Smooth muscle cell (in vitro differentiated cells): ENCODE measurements at regions not wholly inside any gene's neighbourhood (a gene's known extent, or its start where the extent isn't known, plus 50 kb on each side); places are given as distances from the start of the nearest gene placed in this dataset.

Source experiments
- DNase-seq: peaks from one replicate; lab custom pipeline; 2025; ENCODE audit not compliant: unreplicated experiment; lab: John Stamatoyannopoulos, UW
- H2AFZ ChIP-seq: fragments of 200-600 bp; sonication (generic); 2 replicates; pipeline ENCODE4 v1.6.0; 2016; ENCODE audit warnings: antibody characterized with exemption, low read depth, mild to moderate bottlenecking
- H3F3A ChIP-seq: fragments of 200-600 bp; sonication (generic); 2 replicates; pipeline ENCODE4 v1.6.0; 2017; ENCODE audit warnings: antibody characterized with exemption, low read depth
- H3K27ac ChIP-seq: fragments of 200-600 bp; sonication (generic); 2 replicates; pipeline ENCODE4 v1.5.1; 2016; ENCODE audit warnings: low read depth, mild to moderate bottlenecking
- H3K27me3 ChIP-seq: fragments of 200-600 bp; sonication (generic); 2 replicates; pipeline ENCODE4 v1.6.1; 2016; ENCODE audit warnings: low read depth, mild to moderate bottlenecking
- H3K36me3 ChIP-seq: fragments of 200-600 bp; sonication (generic); 2 replicates; pipeline ENCODE4 v1.5.1; 2016; ENCODE audit warnings: low read depth
- H3K4me1 ChIP-seq: fragments of 200-600 bp; sonication (generic); 2 replicates; pipeline ENCODE4 v1.5.1; 2016; ENCODE audit warnings: low read depth
- H3K4me2 ChIP-seq: fragments of 200-600 bp; sonication (generic); 2 replicates; pipeline ENCODE4 v1.6.0; 2016; ENCODE audit warnings: mild to moderate bottlenecking
- H3K4me3 ChIP-seq: fragments of 200-600 bp; sonication (generic); 2 replicates; pipeline ENCODE4 v1.5.1; 2016; ENCODE audit warnings: mild to moderate bottlenecking
- H3K79me2 ChIP-seq: fragments of 200-600 bp; sonication (generic); 2 replicates; pipeline ENCODE4 v1.6.0; 2016; ENCODE audit warnings: low read depth, mild to moderate bottlenecking
- H3K9ac ChIP-seq: fragments of 200-600 bp; sonication (generic); 2 replicates; pipeline ENCODE4 v1.6.0; 2016; ENCODE audit warnings: low read depth
- H3K9me3 ChIP-seq: fragments of 200-600 bp; sonication (generic); replicated peaks from 2 replicates; pipeline ENCODE4 v1.5.1; 2016; ENCODE audit warnings: low read depth
- H4K20me1 ChIP-seq: fragments of 200-600 bp; sonication (generic); 2 replicates; pipeline ENCODE4 v1.6.0; 2016; ENCODE audit warnings: low read depth
- CTCF ChIP-seq: fragments of 200-600 bp; sonication (generic); IDR thresholded peaks from 2 replicates; pipeline ENCODE4 v1.5.1; 2017; ENCODE audit warnings: borderline replicate concordance, mild to moderate bottlenecking, antibody characterized with exemption; ENCODE audit not compliant: insufficient read depth, poor library complexity, severe bottlenecking
- WGBS: methylation state at CpG from one replicate; pipeline ENCODE4 v1.1.7; 2016; ENCODE audit warnings: low lambda C conversion rate; 5-methylcytosine and 5-hydroxymethylcytosine counted together

- H3K27me3 ChIP-seq: no peaks in the 10 kb centered on the region
- H3K4me2 ChIP-seq: no peak overlapping the region
- H3F3A ChIP-seq: no peaks in the 10 kb centered on the region
- no peaks in the 10 kb centered on the region for H3K4me1 ChIP-seq
- no peak overlapping the region for H3K9ac ChIP-seq
- H4K20me1 ChIP-seq: no peaks in the 10 kb centered on the region
- H3K9me3 ChIP-seq: no peaks in the 10 kb centered on the region
- 64% methylated on average over 6 of the region's 6 CpGs for WGBS
- TF ChIP-seq CTCF: no peak
- DNase-seq: no peak
- H2AFZ ChIP-seq: no peak overlapping the region
- no peak overlapping the region for H3K27ac ChIP-seq
- H3K79me2 ChIP-seq: no peaks in the 10 kb centered on the region
- H3K36me3 ChIP-seq: no peaks in the 10 kb centered on the region
- no peak overlapping the region for H3K4me3 ChIP-seq
These were observed 287.2 kb upstream of the POU3F2 start for GRCh38 chr6:98547151-98547550.

- no peak overlapping the region for H3K4me2 ChIP-seq
- DNase-seq: no peak
- no peak overlapping the region for H3K27ac ChIP-seq
- no peaks in the 10 kb centered on the region for H3K9me3 ChIP-seq
- no peak for TF ChIP-seq CTCF
- no peaks in the 10 kb centered on the region for H3K36me3 ChIP-seq
- no peak overlapping the region for H3K4me3 ChIP-seq
- H2AFZ ChIP-seq: no peak overlapping the region
- H4K20me1 ChIP-seq: no peaks in the 10 kb centered on the region
- 51% methylated on average over 5 of the region's 5 CpGs for WGBS
- no peaks in the 10 kb centered on the region for H3K4me1 ChIP-seq
- no peaks in the 10 kb centered on the region for H3F3A ChIP-seq
- H3K27me3 ChIP-seq: no peaks in the 10 kb centered on the region
- no peaks in the 10 kb centered on the region for H3K79me2 ChIP-seq
- no peak overlapping the region for H3K9ac ChIP-seq
These were observed 286.7 kb upstream of the POU3F2 start for GRCh38 chr6:98547634-98548033.

GRCh38 chr6:98548301-98548700 is 286.1 kb upstream of the POU3F2 start:
- TF ChIP-seq CTCF: no peak
- Histone ChIP-seq H3K79me2 (no peaks in the 10 kb centered on the region), H3F3A (no peaks in the 10 kb centered on the region), H3K36me3 (no peaks in the 10 kb centered on the region), H3K9me3 (no peaks in the 10 kb centered on the region), H3K4me3 (no peak overlapping the region), H2AFZ (no peak overlapping the region), H3K27me3 (peaks cover 5% of the 10 kb centered on the region), H3K4me1 (no peaks in the 10 kb centered on the region), H3K9ac (no peak overlapping the region), H4K20me1 (no peaks in the 10 kb centered on the region), H3K27ac (no peak overlapping the region), H3K4me2 (no peak overlapping the region)
- WGBS: 98% methylated on average over 1 of the region's 1 CpG
- no peak for DNase-seq

- no peak for TF ChIP-seq CTCF
- H3K79me2 ChIP-seq: no peaks in the 10 kb centered on the region
- no peaks in the 10 kb centered on the region for H3K36me3 ChIP-seq
- no peak overlapping the region for H3K4me3 ChIP-seq
- no peak overlapping the region for H2AFZ ChIP-seq
- H3K27ac ChIP-seq: no peak overlapping the region
- no peaks in the 10 kb centered on the region for H3F3A ChIP-seq
- H3K4me1 ChIP-seq: peaks cover 13% of the 10 kb centered on the region
- no peak overlapping the region for H3K4me2 ChIP-seq
- H3K9ac ChIP-seq: no peak overlapping the region
- WGBS: 73% methylated on average over 2 of the region's 2 CpGs
- H3K27me3 ChIP-seq: no peaks in the 10 kb centered on the region
- no peaks in the 10 kb centered on the region for H3K9me3 ChIP-seq
- H4K20me1 ChIP-seq: no peaks in the 10 kb centered on the region
- DNase-seq: no peak
These were observed 274.0 kb upstream of the POU3F2 start for GRCh38 chr6:98560418-98560817.
